GM12878 (cell line): ENCODE measurements at regions not wholly inside any gene's neighbourhood (a gene's known extent, or its start where the extent isn't known, plus 50 kb on each side); places are given as distances from the start of the nearest gene placed in this dataset.

Experiments
- ATAC-seq: fragments of 200-7000 bp; cut with Tn5 transposase; 3 replicates; pipeline ENCODE4 v1.9.1; 2020; ENCODE audit warnings: mild to moderate bottlenecking, moderate library complexity
- BruUV-seq: library from RNA; stranded (reverse); fragments of 400-500 nt; replicated peaks from 2 replicates; lab custom pipeline; 2021; lab: Mats Ljungman, UMichigan
- CTCF ChIA-PET: fragments of 300-600 bp; sonication (Branson Sonifier 250); formaldehyde crosslinking; extraction: SDS; loops from one replicate; lab custom pipeline; 2021; ENCODE audit warnings: inconsistent platforms; lab: Yijun Ruan, JAX
- POLR2A ChIA-PET: fragments of 350-600 bp; formaldehyde crosslinking; extraction: SDS; loops from one replicate; lab custom pipeline; 2021; ENCODE audit warnings: inconsistent platforms; lab: Charles Lee
- RAD21 ChIA-PET: fragments of 300-600 bp; sonication (Branson Sonifier 250); formaldehyde crosslinking; loops from one replicate; lab custom pipeline; 2023; ENCODE audit warnings: antibody characterized with exemption; ENCODE audit not compliant: unreplicated experiment; lab: Charles Lee
- SMC1A ChIA-PET: fragments of 300-600 bp; sonication (Branson Sonifier 250); formaldehyde crosslinking; loops from one replicate; lab custom pipeline; 2023; ENCODE audit not compliant: unreplicated experiment, uncharacterized antibody; lab: Charles Lee
- DNase-seq: peaks from one replicate; pipeline ENCODE4 v3.0.0-alpha.2; 2011; ENCODE audit warnings: low read depth, low spot score
- FAIRE-seq: peaks from 3 replicates; lab custom pipeline; 2011; peaks lifted over from hg19 to GRCh38; lab: Jason Lieb, UNC
- H2AFZ ChIP-seq: 2 replicates; pipeline ENCODE4 v1.6.0; 2011; ENCODE audit warnings: low read depth, low read length, control low read depth; ENCODE audit not compliant: control insufficient read depth
- H3K27ac ChIP-seq: 2 replicates; pipeline ENCODE4 v1.5.1; 2011; ENCODE audit warnings: control low read depth; ENCODE audit not compliant: control insufficient read depth, insufficient read depth
- H3K27me3 ChIP-seq, 2 experiments: replicated peaks in 1 of 2; 2 replicates each; pipeline versions ENCODE4 v1.6.0 to v1.6.1; 2011; ENCODE audit warnings: low read length in 1 of 2; ENCODE audit not compliant: control insufficient read depth in 2 of 2, insufficient read depth in 2 of 2
- H3K36me3 ChIP-seq, 2 experiments: 2 replicates each; pipeline ENCODE4 v1.5.1; 2011; ENCODE audit warnings: low read length in 1 of 2; ENCODE audit not compliant: control insufficient read depth in 2 of 2, insufficient read depth in 2 of 2
- H3K4me1 ChIP-seq: 2 replicates; pipeline ENCODE4 v1.6.1; 2011; ENCODE audit warnings: mild to moderate bottlenecking, low read length, moderate library complexity, mixed read lengths; ENCODE audit not compliant: control insufficient read depth, insufficient read depth
- H3K4me2 ChIP-seq: 2 replicates; pipeline ENCODE4 v1.6.0; 2011; ENCODE audit warnings: control low read depth; ENCODE audit not compliant: control insufficient read depth, insufficient read depth
- H3K4me3 ChIP-seq: fragments of 200-600 bp; sonication (generic); 2 replicates; pipeline ENCODE4 v1.5.1; 2016
- H3K79me2 ChIP-seq: 2 replicates; pipeline ENCODE4 v1.6.0; 2011; ENCODE audit warnings: low read length; ENCODE audit not compliant: control insufficient read depth, insufficient read depth
- H3K9ac ChIP-seq: 2 replicates; pipeline ENCODE4 v1.8.0; 2011; ENCODE audit warnings: low read length, control low read depth, mixed read lengths; ENCODE audit not compliant: control insufficient read depth, insufficient read depth
- H3K9me3 ChIP-seq: replicated peaks from 3 replicates; pipeline ENCODE4 v1.5.1; 2011; ENCODE audit warnings: mild to moderate bottlenecking, low read length; ENCODE audit not compliant: control insufficient read depth, insufficient read depth
- H4K20me1 ChIP-seq: 2 replicates; pipeline ENCODE4 v1.6.0; 2011; ENCODE audit not compliant: control insufficient read depth, insufficient read depth
- ATF7 ChIP-seq: fragments of 450-650 bp; IDR thresholded peaks from 2 replicates; pipeline ENCODE4 v1.6.1; 2016; ENCODE audit warnings: low read depth, mild to moderate bottlenecking
- HDGF ChIP-seq: fragments of 450-650 bp; IDR thresholded peaks from 2 replicates; pipeline ENCODE4 v1.6.1; 2016; ENCODE audit warnings: antibody characterized with exemption
- MTA2 ChIP-seq: fragments of 450-650 bp; IDR thresholded peaks from 2 replicates; pipeline ENCODE4 v1.6.1; 2016; ENCODE audit warnings: low read depth, mild to moderate bottlenecking, moderate library complexity
- MYC ChIP-seq: IDR thresholded peaks from 2 replicates; pipeline ENCODE4 v1.6.1; 2011; ENCODE audit warnings: mild to moderate bottlenecking, low read length, moderate library complexity, inconsistent platforms; ENCODE audit not compliant: insufficient read depth, insufficient replicate concordance, insufficient read length, severe bottlenecking
- NFYA ChIP-seq: IDR thresholded peaks from 2 replicates; pipeline ENCODE4 v1.6.1; 2011; ENCODE audit warnings: low read depth, mild to moderate bottlenecking, low read length, improper control_type of control experiment, borderline replicate concordance
- NRF1 ChIP-seq: conservative IDR thresholded peaks from 2 replicates; pipeline ENCODE4 v1.6.1; 2011; ENCODE audit warnings: mild to moderate bottlenecking, low read depth, low read length, improper control_type of control experiment
- PML ChIP-seq: IDR thresholded peaks from 2 replicates; pipeline ENCODE4 v1.6.1; 2012; ENCODE audit warnings: low read length, inconsistent platforms
- YBX1 ChIP-seq: fragments of 450-650 bp; IDR thresholded peaks from 2 replicates; pipeline ENCODE4 v1.6.1; 2016; ENCODE audit warnings: antibody characterized with exemption
- ZBED1 ChIP-seq: IDR thresholded peaks from 2 replicates; pipeline ENCODE4 v1.6.1; 2016; ENCODE audit warnings: borderline replicate concordance
- ZZZ3 ChIP-seq: IDR thresholded peaks from 2 replicates; pipeline ENCODE4 v1.6.1; 2011; ENCODE audit warnings: low read depth; ENCODE audit not compliant: control insufficient read depth, insufficient read length
- in situ Hi-C: fragments of 300-500 bp; cut with MboI; formaldehyde crosslinking; loops from 9 replicates; pipeline ENCODE4 v1.14.3; 2018; ENCODE audit warnings: mixed read lengths
- intact Hi-C: fragments of 100-400 bp; cut with micrococcal nuclease; formaldehyde crosslinking; loops from one replicate; pipeline ENCODE4 v1.14.2; 2022; ENCODE audit not compliant: unreplicated experiment
- TF ChIP-seq, protein P1 (sequence below): fragments of 450-650 bp; IDR thresholded peaks from 2 replicates; pipeline ENCODE4 v1.6.1; 2017; ENCODE audit warnings: mild to moderate bottlenecking, moderate library complexity
- TF ChIP-seq, protein P2 (sequence below): fragments of 150-350 bp; IDR thresholded peaks from 2 replicates; pipeline ENCODE4 v1.6.1; 2014; ENCODE audit warnings: mild to moderate bottlenecking, low read depth, low read length
- TF ChIP-seq, protein P3 (sequence below), 3 experiments: IDR thresholded peaks in 2 of 3; conservative IDR thresholded peaks in 1 of 3; 2 replicates each; pipeline ENCODE4 v1.5.1; 2011; ENCODE audit warnings: low read depth in 3 of 3, low read length in 3 of 3, mild to moderate bottlenecking in 3 of 3, control low read depth in 2 of 3, moderate library complexity in 2 of 3, inconsistent platforms in 1 of 3, mixed read lengths in 1 of 3; ENCODE audit not compliant: control insufficient read depth in 2 of 3, insufficient read depth in 1 of 3; ENCODE audit errors: extremely low read depth in 1 of 3
- TF ChIP-seq, protein P4 (sequence below): IDR thresholded peaks from 2 replicates; pipeline ENCODE4 v1.6.1; 2012; ENCODE audit warnings: low read length, inconsistent platforms

GRCh38 chr6:140535511-140535910 lies 1161.1 kb upstream of the CITED2 start (continued):
- no peak for TF ChIP-seq ZZZ3
- TF ChIP-seq, protein P1, sequence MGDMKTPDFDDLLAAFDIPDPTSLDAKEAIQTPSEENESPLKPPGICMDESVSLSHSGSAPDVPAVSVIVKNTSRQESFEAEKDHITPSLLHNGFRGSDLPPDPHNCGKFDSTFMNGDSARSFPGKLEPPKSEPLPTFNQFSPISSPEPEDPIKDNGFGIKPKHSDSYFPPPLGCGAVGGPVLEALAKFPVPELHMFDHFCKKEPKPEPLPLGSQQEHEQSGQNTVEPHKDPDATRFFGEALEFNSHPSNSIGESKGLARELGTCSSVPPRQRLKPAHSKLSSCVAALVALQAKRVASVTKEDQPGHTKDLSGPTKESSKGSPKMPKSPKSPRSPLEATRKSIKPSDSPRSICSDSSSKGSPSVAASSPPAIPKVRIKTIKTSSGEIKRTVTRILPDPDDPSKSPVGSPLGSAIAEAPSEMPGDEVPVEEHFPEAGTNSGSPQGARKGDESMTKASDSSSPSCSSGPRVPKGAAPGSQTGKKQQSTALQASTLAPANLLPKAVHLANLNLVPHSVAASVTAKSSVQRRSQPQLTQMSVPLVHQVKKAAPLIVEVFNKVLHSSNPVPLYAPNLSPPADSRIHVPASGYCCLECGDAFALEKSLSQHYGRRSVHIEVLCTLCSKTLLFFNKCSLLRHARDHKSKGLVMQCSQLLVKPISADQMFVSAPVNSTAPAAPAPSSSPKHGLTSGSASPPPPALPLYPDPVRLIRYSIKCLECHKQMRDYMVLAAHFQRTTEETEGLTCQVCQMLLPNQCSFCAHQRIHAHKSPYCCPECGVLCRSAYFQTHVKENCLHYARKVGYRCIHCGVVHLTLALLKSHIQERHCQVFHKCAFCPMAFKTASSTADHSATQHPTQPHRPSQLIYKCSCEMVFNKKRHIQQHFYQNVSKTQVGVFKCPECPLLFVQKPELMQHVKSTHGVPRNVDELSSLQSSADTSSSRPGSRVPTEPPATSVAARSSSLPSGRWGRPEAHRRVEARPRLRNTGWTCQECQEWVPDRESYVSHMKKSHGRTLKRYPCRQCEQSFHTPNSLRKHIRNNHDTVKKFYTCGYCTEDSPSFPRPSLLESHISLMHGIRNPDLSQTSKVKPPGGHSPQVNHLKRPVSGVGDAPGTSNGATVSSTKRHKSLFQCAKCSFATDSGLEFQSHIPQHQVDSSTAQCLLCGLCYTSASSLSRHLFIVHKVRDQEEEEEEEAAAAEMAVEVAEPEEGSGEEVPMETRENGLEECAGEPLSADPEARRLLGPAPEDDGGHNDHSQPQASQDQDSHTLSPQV, result no peak
- TF ChIP-seq PML, result no peak
- TF ChIP-seq, protein P2, sequence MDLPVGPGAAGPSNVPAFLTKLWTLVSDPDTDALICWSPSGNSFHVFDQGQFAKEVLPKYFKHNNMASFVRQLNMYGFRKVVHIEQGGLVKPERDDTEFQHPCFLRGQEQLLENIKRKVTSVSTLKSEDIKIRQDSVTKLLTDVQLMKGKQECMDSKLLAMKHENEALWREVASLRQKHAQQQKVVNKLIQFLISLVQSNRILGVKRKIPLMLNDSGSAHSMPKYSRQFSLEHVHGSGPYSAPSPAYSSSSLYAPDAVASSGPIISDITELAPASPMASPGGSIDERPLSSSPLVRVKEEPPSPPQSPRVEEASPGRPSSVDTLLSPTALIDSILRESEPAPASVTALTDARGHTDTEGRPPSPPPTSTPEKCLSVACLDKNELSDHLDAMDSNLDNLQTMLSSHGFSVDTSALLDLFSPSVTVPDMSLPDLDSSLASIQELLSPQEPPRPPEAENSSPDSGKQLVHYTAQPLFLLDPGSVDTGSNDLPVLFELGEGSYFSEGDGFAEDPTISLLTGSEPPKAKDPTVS, result no peak
- no peak for TF ChIP-seq YBX1
- no peak for TF ChIP-seq ATF7
- no peak for TF ChIP-seq NRF1
- no peak for TF ChIP-seq NFYA
- no peak for TF ChIP-seq ZBED1
- TF ChIP-seq, all 136 proteins: peak for 0

DNA sequence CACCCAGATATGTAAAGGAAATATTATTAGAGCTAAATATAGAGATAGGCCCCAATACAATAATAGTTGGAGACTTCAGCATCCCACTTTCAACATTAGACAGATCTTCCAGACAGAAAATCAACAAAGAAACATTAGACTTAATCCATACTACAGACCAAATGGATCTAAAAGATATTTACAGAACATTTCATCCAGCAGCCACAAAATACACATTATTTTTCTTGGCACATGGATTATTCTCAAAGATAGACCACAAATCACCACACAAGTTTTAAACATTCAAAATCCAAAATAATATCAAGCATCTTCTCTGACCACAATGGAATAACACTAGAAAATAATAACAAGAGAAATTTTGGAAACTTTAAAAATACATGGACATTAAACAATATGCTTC lies 1159.1 kb upstream of the CITED2 start:
- H3K27me3 ChIP-seq, result no peaks in the 10 kb centered on the region
- H3K36me3 ChIP-seq, result no peaks in the 10 kb centered on the region
- no peaks in the 10 kb centered on the region for H3K79me2 ChIP-seq
- ChIA-PET SMC1A (interaction anchor here (1.1 kb wide), 1 partner anchor 261 kb away, joined by 3 read pairs; no protein-coding TSS in a partner anchor), CTCF (no interaction called here), POLR2A (no interaction called here), RAD21 (no interaction called here)
- FAIRE-seq, result no peak
- no peak overlapping the region for H3K27ac ChIP-seq
- no peak for ATAC-seq
- H3K4me3 ChIP-seq, result no peak overlapping the region
- no TSS peak for BruUV-seq
- intact Hi-C loops (no loop called here), in situ Hi-C loops (no loop called here)
- no peak for DNase-seq
- no peaks in the 10 kb centered on the region for H4K20me1 ChIP-seq
- H2AFZ ChIP-seq, result no peak overlapping the region
- no peak overlapping the region for H3K4me2 ChIP-seq
- no peaks in the 10 kb centered on the region; the same call in 2 of the 3 replicates for H3K9me3 ChIP-seq
- H3K4me1 ChIP-seq, result no peaks in the 10 kb centered on the region
- H3K9ac ChIP-seq, result no peak overlapping the region
- TF ChIP-seq, protein P3, sequence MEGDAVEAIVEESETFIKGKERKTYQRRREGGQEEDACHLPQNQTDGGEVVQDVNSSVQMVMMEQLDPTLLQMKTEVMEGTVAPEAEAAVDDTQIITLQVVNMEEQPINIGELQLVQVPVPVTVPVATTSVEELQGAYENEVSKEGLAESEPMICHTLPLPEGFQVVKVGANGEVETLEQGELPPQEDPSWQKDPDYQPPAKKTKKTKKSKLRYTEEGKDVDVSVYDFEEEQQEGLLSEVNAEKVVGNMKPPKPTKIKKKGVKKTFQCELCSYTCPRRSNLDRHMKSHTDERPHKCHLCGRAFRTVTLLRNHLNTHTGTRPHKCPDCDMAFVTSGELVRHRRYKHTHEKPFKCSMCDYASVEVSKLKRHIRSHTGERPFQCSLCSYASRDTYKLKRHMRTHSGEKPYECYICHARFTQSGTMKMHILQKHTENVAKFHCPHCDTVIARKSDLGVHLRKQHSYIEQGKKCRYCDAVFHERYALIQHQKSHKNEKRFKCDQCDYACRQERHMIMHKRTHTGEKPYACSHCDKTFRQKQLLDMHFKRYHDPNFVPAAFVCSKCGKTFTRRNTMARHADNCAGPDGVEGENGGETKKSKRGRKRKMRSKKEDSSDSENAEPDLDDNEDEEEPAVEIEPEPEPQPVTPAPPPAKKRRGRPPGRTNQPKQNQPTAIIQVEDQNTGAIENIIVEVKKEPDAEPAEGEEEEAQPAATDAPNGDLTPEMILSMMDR (IDR thresholded peaks at IDR 0.05 in 2 of 3, conservative IDR thresholded peaks at IDR 0.05 in 1 of 3; ENCODE audit: control insufficient read depth in 2 of 3, extremely low read depth in 1 of 3, insufficient read depth in 1 of 3, low read depth in 3 of 3, low read length in 3 of 3), result no peak
- TF ChIP-seq, protein P4, sequence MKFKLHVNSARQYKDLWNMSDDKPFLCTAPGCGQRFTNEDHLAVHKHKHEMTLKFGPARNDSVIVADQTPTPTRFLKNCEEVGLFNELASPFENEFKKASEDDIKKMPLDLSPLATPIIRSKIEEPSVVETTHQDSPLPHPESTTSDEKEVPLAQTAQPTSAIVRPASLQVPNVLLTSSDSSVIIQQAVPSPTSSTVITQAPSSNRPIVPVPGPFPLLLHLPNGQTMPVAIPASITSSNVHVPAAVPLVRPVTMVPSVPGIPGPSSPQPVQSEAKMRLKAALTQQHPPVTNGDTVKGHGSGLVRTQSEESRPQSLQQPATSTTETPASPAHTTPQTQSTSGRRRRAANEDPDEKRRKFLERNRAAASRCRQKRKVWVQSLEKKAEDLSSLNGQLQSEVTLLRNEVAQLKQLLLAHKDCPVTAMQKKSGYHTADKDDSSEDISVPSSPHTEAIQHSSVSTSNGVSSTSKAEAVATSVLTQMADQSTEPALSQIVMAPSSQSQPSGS, result no peak
- TF ChIP-seq, protein P2, result no peak
- no peak for TF ChIP-seq HDGF
- no peak for TF ChIP-seq MTA2
- no peak for TF ChIP-seq MYC
